WERI-Rb-1 (cell line): ENCODE measurements at regions not wholly inside any gene's neighbourhood (a gene's known extent, or its start where the extent isn't known, plus 50 kb on each side); places are given as distances from the start of the nearest gene placed in this dataset.

Source experiments
- DNase-seq: peaks from one replicate; pipeline ENCODE4 v3.0.0-alpha.2; 2020
- H3K27ac ChIP-seq: fragments of 250-450 bp; sonication (Bioruptor Pico); 2 replicates; pipeline ENCODE4 v1.5.1; 2020; ENCODE audit warnings: mild to moderate bottlenecking, moderate library complexity
- H3K27me3 ChIP-seq: fragments of 250-450 bp; sonication (Bioruptor Pico); 2 replicates; pipeline ENCODE4 v1.5.1; 2021; ENCODE audit warnings: mild to moderate bottlenecking, low read depth, moderate library complexity; ENCODE audit not compliant: insufficient read depth, severe bottlenecking
- H3K36me3 ChIP-seq: fragments of 250-450 bp; sonication (Bioruptor Pico); 2 replicates; pipeline ENCODE4 v1.5.1; 2020; ENCODE audit warnings: mild to moderate bottlenecking, moderate library complexity
- H3K4me3 ChIP-seq: 2 replicates; pipeline ENCODE4 v1.5.1; 2011; ENCODE audit warnings: low read depth, mild to moderate bottlenecking, control low read depth, low read length
- H3K9me3 ChIP-seq: fragments of 250-450 bp; sonication (Bioruptor Pico); 2 replicates; pipeline ENCODE4 v1.5.1; 2021; ENCODE audit warnings: mild to moderate bottlenecking, moderate library complexity; ENCODE audit not compliant: severe bottlenecking
- CTCF ChIP-seq: IDR thresholded peaks from 2 replicates; pipeline ENCODE4 v1.5.1; 2011; ENCODE audit warnings: low read depth, mild to moderate bottlenecking, control low read depth, inconsistent platforms, low read length

DNA sequence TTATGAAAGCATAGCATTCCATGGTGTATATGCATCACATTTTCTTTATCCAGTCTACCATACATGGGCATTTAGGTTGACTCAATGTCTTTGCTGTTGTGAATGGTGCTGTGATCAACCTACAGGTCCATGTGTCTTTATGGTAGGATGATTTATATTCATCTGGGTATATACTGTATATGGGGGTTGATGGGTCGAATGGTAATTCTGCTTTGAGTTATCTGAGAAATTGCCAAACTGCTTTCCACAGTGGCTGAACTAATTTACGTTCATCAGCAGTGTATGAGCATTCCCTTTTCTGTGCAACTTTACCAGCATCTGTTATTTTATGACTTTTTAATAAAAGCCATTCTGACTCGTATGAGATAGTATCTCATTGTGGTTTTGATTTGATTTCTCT lies 662.4 kb upstream of the BCHE start:
- H3K9me3 ChIP-seq: no peaks in the 10 kb centered on the region
- no peaks in the 10 kb centered on the region for H3K36me3 ChIP-seq
- no peak overlapping the region for H3K27ac ChIP-seq
- DNase-seq: no peak
- TF ChIP-seq CTCF: no peak
- H3K27me3 ChIP-seq: no peaks in the 10 kb centered on the region
- no peak overlapping the region for H3K4me3 ChIP-seq

GRCh38 chr3:166498446-166498845 lies 661.2 kb upstream of the BCHE start:
- no peak for TF ChIP-seq CTCF
- Histone ChIP-seq H3K4me3 (no peak overlapping the region), H3K9me3 (no peaks in the 10 kb centered on the region), H3K36me3 (no peaks in the 10 kb centered on the region), H3K27me3 (no peaks in the 10 kb centered on the region), H3K27ac (no peak overlapping the region)
- DNase-seq: no peak

DNA sequence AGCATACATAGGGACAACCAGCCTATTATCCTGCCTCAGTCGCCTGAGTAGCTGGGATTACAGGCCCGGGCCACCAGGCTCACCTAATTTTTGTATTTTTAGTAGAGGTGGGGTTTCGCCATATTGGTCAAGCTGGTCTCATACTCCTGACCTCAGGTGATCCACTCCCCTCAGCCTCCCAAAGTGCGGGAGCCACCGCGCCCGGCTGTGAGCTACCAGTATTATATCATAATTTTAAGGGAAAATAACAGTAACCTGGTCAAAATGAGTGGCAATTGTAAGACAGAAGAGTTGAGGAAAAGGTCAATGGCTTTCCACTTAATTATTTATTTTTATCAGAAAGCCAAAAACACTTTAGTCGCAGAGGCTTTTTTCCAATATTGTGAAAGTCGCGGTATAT lies 652.6 kb upstream of the BCHE start:
- no peak for DNase-seq
- Histone ChIP-seq H3K36me3 (no peaks in the 10 kb centered on the region), H3K27me3 (no peaks in the 10 kb centered on the region), H3K9me3 (no peaks in the 10 kb centered on the region), H3K27ac (no peak overlapping the region), H3K4me3 (no peak overlapping the region)
- no peak for TF ChIP-seq CTCF

- no peaks in the 10 kb centered on the region for H3K36me3 ChIP-seq
- TF ChIP-seq CTCF: no peak
- no peak overlapping the region for H3K4me3 ChIP-seq
- no peaks in the 10 kb centered on the region for H3K27me3 ChIP-seq
- no peak overlapping the region for H3K27ac ChIP-seq
- H3K9me3 ChIP-seq: no peaks in the 10 kb centered on the region
- DNase-seq: no peak
Measured at GRCh38 chr3:166488977-166489672, 651.9 kb upstream of the BCHE start.

- no peaks in the 10 kb centered on the region for H3K27me3 ChIP-seq
- DNase-seq: no peak
Measured at GRCh38 chr3:166484470-166484869, 647.2 kb upstream of the BCHE start.

More at GRCh38 chr3:166484470-166484869, 647.2 kb upstream of the BCHE start:
- no peak overlapping the region for H3K4me3 ChIP-seq
- H3K36me3 ChIP-seq: no peaks in the 10 kb centered on the region
- no peak for TF ChIP-seq CTCF
- H3K9me3 ChIP-seq: no peaks in the 10 kb centered on the region
- H3K27ac ChIP-seq: no peak overlapping the region
